GM19351 (cell line): ENCODE measurements at regions not wholly inside any gene's neighbourhood (a gene's known extent, or its start where the extent isn't known, plus 50 kb on each side); places are given as distances from the start of the nearest gene placed in this dataset.

Experiments used
- ATAC-seq: cut with Tn5 transposase; IDR thresholded peaks from one replicate; pipeline ENCODE4 v1.9.1; 2021; ENCODE audit warnings: mild to moderate bottlenecking, moderate library complexity; ENCODE audit not compliant: unreplicated experiment

- no peak for ATAC-seq
Observed at GRCh38 chr10:78545756-78546155, 512.1 kb downstream of the RPS24 start.

GRCh38 chr10:78547397-78547796 is 513.7 kb downstream of the RPS24 start:
- no peak for ATAC-seq

- no peak for ATAC-seq
Observed at GRCh38 chr10:78547905-78548304, 514.2 kb downstream of the RPS24 start.

GRCh38 chr10:78548369-78548768 is 514.7 kb downstream of the RPS24 start:
- ATAC-seq, result no peak

GRCh38 chr10:78549140-78549935 is 515.7 kb downstream of the RPS24 start:
- no peak for ATAC-seq

- no peak for ATAC-seq
Observed at GRCh38 chr10:78550090-78550489, 516.4 kb downstream of the RPS24 start.

- ATAC-seq, result no peak
Observed at GRCh38 chr10:78550716-78551115, 517.1 kb downstream of the RPS24 start.

- ATAC-seq, result no peak
Observed at GRCh38 chr10:78551184-78552005, 517.4 kb upstream of the ZMIZ1 start.

- no peak for ATAC-seq
Observed at GRCh38 chr10:78552261-78552811, 516.4 kb upstream of the ZMIZ1 start.

- no peak for ATAC-seq
Observed at GRCh38 chr10:78553792-78554191, 515.0 kb upstream of the ZMIZ1 start.

- no peak for ATAC-seq
Observed at GRCh38 chr10:78555128-78555527, 513.6 kb upstream of the ZMIZ1 start.

- no peak for ATAC-seq
Observed at GRCh38 chr10:78556705-78557432, 511.9 kb upstream of the ZMIZ1 start.

GRCh38 chr10:78557433-78557925 is 511.3 kb upstream of the ZMIZ1 start:
- no peak for ATAC-seq

- no peak for ATAC-seq
Observed at GRCh38 chr10:78559661-78560340, 509.0 kb upstream of the ZMIZ1 start.

- no peak for ATAC-seq
Observed at GRCh38 chr10:78560341-78560688, 508.5 kb upstream of the ZMIZ1 start.

- ATAC-seq, result no peak
Observed at GRCh38 chr10:78563314-78563713, 505.5 kb upstream of the ZMIZ1 start.

GRCh38 chr10:78565841-78566240 is 502.9 kb upstream of the ZMIZ1 start:
- ATAC-seq, result no peak

GRCh38 chr10:78566284-78567111 is 502.3 kb upstream of the ZMIZ1 start:
- ATAC-seq, result no peak

- ATAC-seq, result no peak
Observed at GRCh38 chr10:78567680-78568455, 500.9 kb upstream of the ZMIZ1 start.
